GM06990 (cell line): ENCODE measurements at regions not wholly inside any gene's neighbourhood (a gene's known extent, or its start where the extent isn't known, plus 50 kb on each side); places are given as distances from the start of the nearest gene placed in this dataset.
A peak's percentile ranks its signal among the peaks of the same experiment; 100 is the strongest.
"Not testable (repeated sequence)": the region's sequence is repeated elsewhere in the genome, so short reads cannot be mapped to it uniquely, and the experiment has no call there.

ENCODE experiments used
- DNase-seq: peaks from one replicate; pipeline ENCODE4 v3.0.0-alpha.2; 2011; ENCODE audit not compliant: insufficient read length; ENCODE audit errors: extremely low read depth
- H3K27me3 ChIP-seq: replicated peaks from 2 replicates; pipeline ENCODE4 v1.6.0; 2011; ENCODE audit warnings: low read length; ENCODE audit not compliant: control insufficient read depth, insufficient read depth
- H3K36me3 ChIP-seq: 2 replicates; pipeline ENCODE4 v1.5.1; 2011; ENCODE audit warnings: low read length; ENCODE audit not compliant: control insufficient read depth, insufficient read depth
- H3K4me3 ChIP-seq: replicated peaks from 2 replicates; pipeline ENCODE4 v1.5.1; 2011; ENCODE audit warnings: low read depth, mild to moderate bottlenecking, control low read depth, low read length
- CTCF ChIP-seq: IDR thresholded peaks from 2 replicates; pipeline ENCODE4 v1.5.1; 2011; ENCODE audit warnings: low read length, control low read depth, mild to moderate bottlenecking, inconsistent platforms; ENCODE audit not compliant: insufficient read depth, poor library complexity, severe bottlenecking

- Histone ChIP-seq H3K27me3 (no peaks in the 10 kb centered on the region), H3K4me3 (no peak overlapping the region), H3K36me3 (no peaks in the 10 kb centered on the region)
- no peak for DNase-seq
- TF ChIP-seq CTCF = no peak
These were observed 139.9 kb upstream of the ADCY1 start for GRCh38 chr7:45434167-45434784.

GRCh38 chr7:45435131-45435530 lies 139.0 kb upstream of the ADCY1 start:
- no peaks in the 10 kb centered on the region for H3K36me3 ChIP-seq
- no peak for TF ChIP-seq CTCF
- no peak overlapping the region for H3K4me3 ChIP-seq
- DNase-seq = no peak
- H3K27me3 ChIP-seq = no peaks in the 10 kb centered on the region

GRCh38 chr7:45435846-45436245 lies 138.3 kb upstream of the ADCY1 start:
- DNase-seq = no peak
- no peak overlapping the region for H3K4me3 ChIP-seq
- no peak for TF ChIP-seq CTCF
- no peaks in the 10 kb centered on the region for H3K36me3 ChIP-seq
- H3K27me3 ChIP-seq = no peaks in the 10 kb centered on the region

GRCh38 chr7:45440776-45441175 lies 133.4 kb upstream of the ADCY1 start:
- H3K36me3 ChIP-seq, DNase-seq, H3K4me3 ChIP-seq, H3K27me3 ChIP-seq: not testable (repeated sequence)

GRCh38 chr7:45443263-45443662 lies 130.9 kb upstream of the ADCY1 start:
- no peak for TF ChIP-seq CTCF
- Histone ChIP-seq H3K4me3 (no peak overlapping the region; the same call in 1 of the 2 replicates), H3K36me3 (no peaks in the 10 kb centered on the region), H3K27me3 (no peaks in the 10 kb centered on the region)
- DNase-seq = no peak

GRCh38 chr7:45446195-45446944 lies 127.8 kb upstream of the ADCY1 start:
- H3K36me3 ChIP-seq = no peaks in the 10 kb centered on the region
- H3K27me3 ChIP-seq = no peaks in the 10 kb centered on the region
- TF ChIP-seq CTCF = no peak
- H3K4me3 ChIP-seq = no peak overlapping the region
- peak; percentile 15 for DNase-seq
